ENCODE measurements at regions not wholly inside any gene's neighbourhood (a gene's known extent, or its start where the extent isn't known, plus 50 kb on each side); places are given as distances from the start of the nearest gene placed in this dataset.

DNA sequence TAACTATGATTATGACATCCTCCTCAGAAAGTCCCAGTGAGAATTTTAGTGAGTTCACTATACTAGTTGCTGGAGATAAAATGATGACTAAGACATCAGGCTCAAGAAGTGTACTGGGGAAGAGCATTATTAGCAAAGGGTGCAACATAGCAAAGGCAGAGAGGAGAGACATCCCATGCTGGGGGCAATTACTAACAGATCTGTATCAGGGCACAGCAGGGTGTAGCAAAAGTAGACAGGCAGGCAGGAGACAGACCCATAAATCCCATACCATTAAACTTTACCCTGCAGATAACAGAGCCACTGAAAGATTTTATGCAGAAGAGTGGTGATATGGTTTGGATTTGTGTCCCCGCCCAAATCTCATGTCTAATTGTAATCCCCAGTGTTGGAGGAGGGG, 161.7 kb downstream of the SP3 start:
- ChIA-PET CTCF (no interaction called here), POLR2A (ENCODE audit: unreplicated experiment) (no interaction called here)
- Histone ChIP-seq H3K27me3 (ENCODE audit: low read length) (no peaks in the 10 kb centered on the region), H3K4me1 (ENCODE audit: insufficient read depth, low read length) (no peaks in the 10 kb centered on the region), H3K27ac (ENCODE audit: low read length) (no peak overlapping the region), H3K79me2 (ENCODE audit: low read length) (no peaks in the 10 kb centered on the region), H3F3A (ENCODE audit: low read length, unreplicated experiment) (no peaks in the 10 kb centered on the region), H3K9me3 (ENCODE audit: low read length) (no peaks in the 10 kb centered on the region), H2AFZ (ENCODE audit: low read length) (no peak overlapping the region), H3K9me2 (replicated peaks; ENCODE audit: low read length) (no peaks in the 10 kb centered on the region), H3K4me3 (ENCODE audit: low read length) (no peak overlapping the region), H3K36me3 (ENCODE audit: low read depth, low read length) (no peaks in the 10 kb centered on the region), H3K4me2 (ENCODE audit: low read length) (no peak overlapping the region), H4K20me1 (ENCODE audit: low read length) (no peaks in the 10 kb centered on the region), H3K9ac (ENCODE audit: low read length) (no peak overlapping the region)
- BruUV-seq (replicated peaks), result no TSS peak
- DNase-seq (no peak), ATAC-seq (no peak)
- intact Hi-C loops (cut with micrococcal nuclease), result no loop called here
- TF ChIP-seq EZH2phosphoT487 (IDR thresholded peaks at IDR 0.05; ENCODE audit: borderline replicate concordance, low read length) (no peak), CTCF (conservative IDR thresholded peaks at IDR 0.05; ENCODE audit: low read depth, low read length) (no peak), EZH2 (IDR thresholded peaks at IDR 0.05; ENCODE audit: low read length, unreplicated experiment) (no peak)

DNA sequence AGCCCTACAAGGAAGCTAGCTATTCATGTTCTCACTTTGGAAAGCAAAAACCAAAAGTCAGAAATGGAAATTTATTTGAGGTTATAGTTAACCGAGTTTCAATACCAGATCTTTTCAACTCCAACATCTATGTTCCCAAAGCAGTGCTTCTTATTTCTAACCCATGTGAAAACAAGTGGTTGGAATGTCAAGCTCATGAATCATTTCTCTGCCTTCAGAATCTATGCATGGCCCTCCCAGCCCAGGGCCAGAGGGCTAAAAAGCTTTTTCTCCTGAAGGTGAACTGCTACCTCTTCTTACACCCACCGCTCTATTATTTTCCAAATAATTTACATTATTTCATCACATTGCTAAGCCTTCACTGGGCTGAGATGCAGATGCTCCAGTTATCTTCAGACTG, 158.4 kb downstream of the SP3 start:
- no TSS peak for BruUV-seq (replicated peaks)
- DNase-seq, result no peak
- intact Hi-C loops (cut with micrococcal nuclease), result no loop called here
- ChIA-PET POLR2A (ENCODE audit: unreplicated experiment) (no interaction called here), CTCF (no interaction called here)
- Histone ChIP-seq H3K9me2 (replicated peaks; ENCODE audit: low read length) (no peaks in the 10 kb centered on the region), H4K20me1 (ENCODE audit: low read length) (no peaks in the 10 kb centered on the region), H3K27ac (ENCODE audit: low read length) (no peak overlapping the region), H3K4me1 (ENCODE audit: insufficient read depth, low read length) (no peaks in the 10 kb centered on the region), H3F3A (ENCODE audit: low read length, unreplicated experiment) (no peaks in the 10 kb centered on the region), H3K79me2 (ENCODE audit: low read length) (no peaks in the 10 kb centered on the region), H3K36me3 (ENCODE audit: low read depth, low read length) (no peaks in the 10 kb centered on the region), H2AFZ (ENCODE audit: low read length) (no peak overlapping the region), H3K4me3 (ENCODE audit: low read length) (no peak overlapping the region), H3K4me2 (ENCODE audit: low read length) (no peak overlapping the region), H3K9ac (ENCODE audit: low read length) (no peak overlapping the region), H3K27me3 (ENCODE audit: low read length) (no peaks in the 10 kb centered on the region), H3K9me3 (ENCODE audit: low read length) (no peaks in the 10 kb centered on the region)
- no peak for TF ChIP-seq EZH2 (IDR thresholded peaks at IDR 0.05; ENCODE audit: low read length, unreplicated experiment)
- no peak for TF ChIP-seq EZH2phosphoT487 (IDR thresholded peaks at IDR 0.05; ENCODE audit: borderline replicate concordance, low read length)
- ATAC-seq, result no peak

DNA sequence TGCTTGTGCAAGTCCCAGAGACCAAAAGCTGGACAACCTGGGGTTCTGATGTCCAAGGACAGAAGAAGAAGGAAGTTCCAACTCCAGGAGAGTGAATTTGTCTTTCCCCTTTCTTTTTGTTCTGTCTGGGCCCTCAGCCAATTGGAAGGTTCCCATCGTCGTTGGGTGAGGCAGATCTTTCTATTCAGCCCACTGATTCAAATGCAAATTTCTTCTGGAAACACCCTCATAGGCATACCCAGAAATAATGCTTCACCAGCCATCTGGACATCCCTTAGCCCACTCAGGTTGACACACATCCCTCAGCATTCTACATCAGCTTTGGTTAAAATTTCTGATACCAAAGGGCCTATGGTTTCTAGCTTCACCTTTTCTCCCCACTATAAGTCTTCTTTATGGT, 156.5 kb downstream of the SP3 start:
- Histone ChIP-seq H3K79me2 (ENCODE audit: low read length) (no peaks in the 10 kb centered on the region), H3K27ac (ENCODE audit: low read length) (no peak overlapping the region), H4K20me1 (ENCODE audit: low read length) (no peaks in the 10 kb centered on the region), H3K36me3 (ENCODE audit: low read depth, low read length) (no peaks in the 10 kb centered on the region), H3K4me1 (ENCODE audit: insufficient read depth, low read length) (no peaks in the 10 kb centered on the region), H3K9ac (ENCODE audit: low read length) (no peak overlapping the region), H2AFZ (ENCODE audit: low read length) (no peak overlapping the region), H3K9me3 (ENCODE audit: low read length) (no peaks in the 10 kb centered on the region), H3K4me2 (ENCODE audit: low read length) (no peak overlapping the region), H3F3A (ENCODE audit: low read length, unreplicated experiment) (no peaks in the 10 kb centered on the region), H3K27me3 (ENCODE audit: low read length) (no peaks in the 10 kb centered on the region), H3K9me2 (replicated peaks; ENCODE audit: low read length) (no peaks in the 10 kb centered on the region), H3K4me3 (ENCODE audit: low read length) (no peak overlapping the region)
- CTCF ChIA-PET, result no interaction called here
- TF ChIP-seq EZH2 (IDR thresholded peaks at IDR 0.05; ENCODE audit: low read length, unreplicated experiment) (no peak), CTCF (conservative IDR thresholded peaks at IDR 0.05; ENCODE audit: low read depth, low read length) (no peak), EZH2phosphoT487 (IDR thresholded peaks at IDR 0.05; ENCODE audit: borderline replicate concordance, low read length) (no peak)
- intact Hi-C loops (cut with micrococcal nuclease), result no loop called here
- ATAC-seq (no peak), DNase-seq (no peak)
- no TSS peak for BruUV-seq (replicated peaks)
- POLR2A ChIA-PET (ENCODE audit: unreplicated experiment), result no interaction called here

Data from PC-3 (cell line).